GM19372 (cell line): ENCODE measurements at regions not wholly inside any gene's neighbourhood (a gene's known extent, or its start where the extent isn't known, plus 50 kb on each side); places are given as distances from the start of the nearest gene placed in this dataset.
"Not testable (repeated sequence)": the region's sequence is repeated elsewhere in the genome, so short reads cannot be mapped to it uniquely, and the experiment has no call there.

Experiments
- ATAC-seq: cut with Tn5 transposase; IDR thresholded peaks from one replicate; pipeline ENCODE4 v1.9.1; 2021; ENCODE audit warnings: mild to moderate bottlenecking, low read depth, moderate library complexity; ENCODE audit not compliant: unreplicated experiment

GRCh38 chr12:67068761-67069450, 200.3 kb upstream of the CAND1 start:
- ATAC-seq, result peak; percentile 60

DNA sequence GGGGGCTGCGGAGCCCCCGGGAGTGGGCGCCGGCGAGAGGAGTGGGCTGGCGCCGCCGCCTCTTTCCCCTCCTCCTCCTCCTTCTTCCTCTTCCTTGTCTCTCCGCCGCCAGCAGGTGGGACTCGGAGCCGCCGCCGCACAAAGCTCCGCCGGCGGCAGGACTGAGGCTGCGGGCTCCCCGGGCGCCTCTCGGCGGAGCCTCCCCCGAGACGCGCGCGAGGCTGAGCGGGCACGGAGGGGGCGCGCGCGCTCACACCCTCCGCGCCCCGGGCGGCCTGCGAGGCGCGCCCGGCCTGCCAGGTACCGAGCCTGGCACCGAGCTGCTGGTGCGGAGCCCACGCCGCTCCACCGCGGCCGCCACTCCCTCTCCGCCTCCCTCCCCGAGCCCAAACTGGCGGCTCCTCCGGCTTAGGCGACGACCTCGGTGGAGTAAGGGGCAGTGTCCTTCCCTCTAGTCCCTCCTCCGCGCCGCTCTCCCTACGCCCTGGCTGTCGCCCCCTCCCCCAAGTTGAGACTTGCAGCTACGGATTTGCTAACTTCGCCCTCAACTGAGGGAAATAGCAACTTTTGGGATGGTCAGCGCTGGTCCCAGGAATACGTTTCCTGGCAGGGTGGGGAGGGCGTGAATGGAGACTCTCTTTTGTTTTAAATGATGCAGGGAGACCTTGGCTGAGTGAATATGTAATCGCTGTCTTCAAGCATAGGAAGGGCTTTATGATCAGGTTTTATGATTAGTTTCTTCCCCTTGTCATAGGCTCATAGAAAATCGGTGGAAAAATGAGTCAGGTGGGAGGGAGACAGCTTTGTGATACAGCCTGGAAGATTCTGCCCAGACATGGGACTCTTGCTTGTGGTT, 199.5 kb upstream of the CAND1 start:
- peak; percentile 66 for ATAC-seq

DNA sequence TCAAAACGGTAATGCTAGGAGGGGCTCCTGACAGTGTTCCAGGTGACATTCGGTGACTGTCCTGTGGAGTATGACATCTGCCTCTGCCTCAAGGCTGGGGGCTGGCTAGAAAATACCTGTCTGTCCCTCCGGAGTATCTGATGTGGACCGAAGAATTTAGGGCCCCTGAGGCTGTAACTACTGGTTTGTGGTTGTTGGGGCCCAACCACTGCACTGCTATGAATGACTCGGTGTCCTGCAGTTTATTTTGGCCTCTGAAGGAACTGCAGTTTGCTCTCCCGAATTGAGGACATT, 198.9 kb upstream of the CAND1 start:
- ATAC-seq, result no peak

DNA sequence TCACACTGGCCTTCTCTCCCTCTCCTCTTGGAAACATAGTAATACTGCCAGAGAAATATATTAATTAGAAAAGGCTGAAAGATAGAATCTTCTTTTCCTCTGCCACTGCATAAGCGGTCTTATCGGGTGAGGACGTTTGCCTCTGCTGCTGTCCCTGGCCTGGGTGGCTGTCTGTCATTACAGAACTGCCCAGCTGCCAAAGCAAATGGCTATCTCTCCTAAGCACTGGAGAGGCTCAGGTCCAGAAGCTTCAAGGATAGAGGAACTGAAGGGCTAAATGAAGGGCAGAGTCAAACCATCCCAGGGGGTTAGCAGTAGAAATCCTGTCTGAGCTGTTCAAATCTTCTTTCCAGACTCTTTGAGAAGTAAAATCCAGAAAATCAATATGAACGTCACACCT, 198.6 kb upstream of the CAND1 start:
- no peak for ATAC-seq

GRCh38 chr12:67072281-67072680, 196.9 kb upstream of the CAND1 start:
- ATAC-seq, result not testable (repeated sequence)

DNA sequence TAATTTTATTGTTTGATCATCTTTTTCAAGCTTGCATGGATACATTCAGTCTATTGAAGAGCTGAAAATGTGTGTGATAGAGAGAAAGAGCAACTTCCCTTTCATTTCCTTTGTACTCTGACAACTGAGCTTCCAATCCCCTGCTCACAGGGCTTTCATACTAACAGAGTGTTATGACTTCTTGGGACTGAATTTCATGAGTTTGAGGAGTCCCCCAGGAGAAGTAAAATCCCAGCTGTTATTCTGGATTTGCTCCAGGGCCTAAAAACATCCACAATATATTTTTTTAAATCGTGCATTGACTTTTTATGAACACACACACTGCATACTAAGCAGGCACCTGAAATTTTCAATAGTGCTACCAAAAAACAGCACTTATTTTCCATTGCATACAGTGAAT, 195.8 kb upstream of the CAND1 start:
- no peak for ATAC-seq

GRCh38 chr12:67074072-67074471, 195.1 kb upstream of the CAND1 start:
- ATAC-seq, result no peak

GRCh38 chr12:67077617-67078016, 191.5 kb upstream of the CAND1 start:
- no peak for ATAC-seq

DNA sequence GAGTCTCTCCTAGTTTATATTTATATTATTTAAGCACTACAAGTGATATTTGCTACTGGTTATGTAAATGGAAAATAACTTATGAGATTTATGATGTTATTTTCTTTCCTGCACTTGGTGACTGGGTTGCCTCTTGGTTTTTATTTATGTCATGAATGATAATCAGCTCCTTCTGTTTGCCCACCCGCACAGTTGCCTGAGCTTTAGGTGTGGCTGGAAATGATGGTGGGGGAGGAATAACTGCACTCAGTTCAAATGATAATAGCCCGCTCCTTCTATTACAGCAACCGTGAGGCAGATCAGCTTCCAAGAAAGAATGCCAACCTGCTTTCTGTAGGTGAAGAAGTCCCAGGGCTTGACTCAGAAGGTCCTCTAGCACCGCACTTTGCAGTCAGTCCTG, 190.2 kb upstream of the CAND1 start:
- no peak for ATAC-seq

DNA sequence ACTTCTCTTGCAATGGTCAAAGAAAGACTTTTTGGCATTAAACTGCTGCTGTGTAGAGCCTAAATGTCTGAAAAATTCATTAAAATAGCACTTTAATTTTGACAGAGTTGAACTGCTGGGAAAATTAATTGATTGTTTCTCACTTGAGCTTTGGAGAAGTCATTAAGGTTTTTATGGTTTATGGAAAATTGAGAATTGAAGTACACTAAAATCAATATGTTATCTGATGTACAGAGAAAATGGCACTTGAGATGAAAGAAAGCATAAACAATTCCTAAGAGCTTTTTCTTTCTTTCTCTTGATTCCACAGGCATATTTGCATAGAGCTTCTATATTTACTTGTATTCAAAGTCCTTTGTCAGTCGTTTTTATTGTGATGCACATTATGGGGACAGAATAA, 188.5 kb upstream of the CAND1 start:
- no peak for ATAC-seq

DNA sequence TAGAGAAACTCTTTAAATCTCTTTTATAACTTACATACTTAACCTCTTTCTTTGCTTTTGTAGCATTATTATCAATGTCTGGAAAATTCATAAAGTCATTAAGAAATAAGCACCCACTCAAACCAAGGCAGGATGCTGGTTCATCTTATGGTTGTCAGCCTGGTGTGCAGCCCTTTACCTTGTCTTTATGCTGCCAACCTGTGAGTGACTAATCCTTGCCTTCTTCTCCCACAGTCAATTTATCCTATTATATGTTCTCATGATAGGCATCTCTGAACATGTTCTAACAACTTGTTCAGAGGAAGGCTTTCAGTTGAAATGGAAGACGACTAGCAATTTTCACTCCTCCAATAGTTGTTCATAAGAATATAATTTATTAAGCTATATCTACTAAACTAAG, 186.9 kb upstream of the CAND1 start:
- ATAC-seq, result no peak

DNA sequence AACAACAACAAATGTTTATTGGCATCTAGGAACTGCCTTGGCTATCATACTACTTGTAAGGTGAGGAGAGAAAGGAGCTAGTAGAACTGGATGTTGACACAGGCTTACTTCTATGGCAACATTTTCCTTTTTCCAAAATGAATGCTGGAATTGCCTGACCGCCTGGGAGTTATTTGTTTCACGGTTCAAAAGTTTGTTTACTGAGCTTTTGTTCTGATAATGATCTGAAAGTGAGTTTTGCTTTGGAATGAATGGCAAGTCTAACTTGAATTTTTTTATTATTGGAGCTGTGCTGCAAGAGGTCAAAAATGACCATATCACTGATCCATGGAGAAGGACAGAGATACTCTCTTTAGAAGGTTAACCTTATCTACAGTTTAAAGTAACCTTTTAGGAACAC, 183.5 kb upstream of the CAND1 start:
- no peak for ATAC-seq

DNA sequence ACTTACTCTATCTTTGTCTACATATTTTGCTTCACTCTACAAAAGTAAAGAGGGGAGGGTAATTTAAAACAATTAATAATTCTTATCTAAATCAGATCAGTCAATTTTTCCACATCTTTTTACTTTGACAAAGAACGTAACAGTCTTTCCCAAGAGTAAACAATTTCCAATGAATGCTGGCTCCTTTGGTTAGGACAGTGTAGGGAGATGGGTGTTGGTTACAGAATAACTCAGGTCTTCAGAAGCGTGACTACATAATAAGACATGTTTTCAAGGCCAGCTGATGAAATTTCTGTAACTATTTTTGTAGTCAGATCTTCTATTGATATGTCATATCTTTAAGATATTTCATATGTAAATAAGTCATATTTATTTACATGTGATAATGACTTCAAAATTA, 183.0 kb upstream of the CAND1 start:
- ATAC-seq, result no peak

GRCh38 chr12:67088401-67089118, 180.6 kb upstream of the CAND1 start:
- ATAC-seq, result no peak

- ATAC-seq, result no peak
Observed at GRCh38 chr12:67091204-67091603, 178.0 kb upstream of the CAND1 start.

- ATAC-seq, result no peak
Observed at GRCh38 chr12:67091678-67092077, 177.5 kb upstream of the CAND1 start.

GRCh38 chr12:67092934-67093333, 176.2 kb upstream of the CAND1 start:
- not testable (repeated sequence) for ATAC-seq

- ATAC-seq, result no peak
Observed at GRCh38 chr12:67096533-67097318, 172.4 kb upstream of the CAND1 start.

DNA sequence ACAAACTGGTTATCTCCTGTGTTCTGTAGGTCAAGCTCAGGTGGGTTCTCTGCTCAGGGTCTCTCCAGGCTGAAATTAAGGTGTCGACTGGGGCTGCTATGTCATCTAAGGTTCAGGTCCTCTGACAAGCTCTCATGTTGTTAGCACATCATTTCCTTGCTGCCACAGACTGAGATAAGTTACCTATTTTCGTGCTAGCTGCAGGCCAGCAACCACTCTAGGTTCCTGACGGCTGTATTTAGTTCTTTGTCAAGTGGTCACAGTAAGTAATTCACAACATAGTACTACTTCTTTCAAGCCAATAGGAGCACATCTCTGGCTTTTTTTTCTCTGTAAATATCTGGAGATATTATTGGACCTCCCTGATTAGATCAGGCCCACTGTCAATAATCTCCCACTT, 169.3 kb upstream of the CAND1 start:
- ATAC-seq, result no peak

- ATAC-seq, result no peak
Observed at GRCh38 chr12:67103521-67103920, 165.6 kb upstream of the CAND1 start.

DNA sequence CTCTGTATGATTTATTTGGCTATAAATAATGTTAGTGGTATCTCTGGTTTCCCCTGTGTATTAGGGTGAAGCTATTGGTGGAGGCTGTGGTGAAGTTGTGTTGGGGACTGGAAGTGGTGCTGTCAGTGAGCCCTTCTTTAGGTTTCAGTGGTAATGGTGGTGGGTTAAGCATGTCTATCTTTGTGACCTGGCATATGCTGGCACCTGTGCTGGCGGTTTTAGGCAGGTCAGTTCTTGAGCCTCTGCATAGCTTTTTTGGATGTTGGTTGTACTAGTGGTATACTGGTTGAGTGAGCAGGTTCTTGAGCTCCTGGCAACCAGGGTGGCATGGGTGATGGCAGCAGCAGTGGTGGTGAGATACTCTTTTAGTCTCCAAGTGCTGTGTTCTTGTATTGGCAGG, 161.9 kb upstream of the CAND1 start:
- no peak for ATAC-seq
